Endothelial cell of umbilical vein (primary cell): ENCODE measurements at regions not wholly inside any gene's neighbourhood (a gene's known extent, or its start where the extent isn't known, plus 50 kb on each side); places are given as distances from the start of the nearest gene placed in this dataset.

ENCODE experiments used
- BruUV-seq: library from RNA; stranded (reverse); fragments of 400-500 nt; replicated peaks from 2 replicates; lab custom pipeline; 2021; lab: Mats Ljungman, UMichigan
- CTCF ChIA-PET: fragments of 300-600, 350-600 bp; sonication (Branson Sonifier 250); formaldehyde crosslinking; loops from one replicate; lab custom pipeline; 2021; ENCODE audit warnings: antibody characterized with exemption, inconsistent platforms; lab: Charles Lee
- POLR2A ChIA-PET: fragments of 300-600, 350-600 bp; sonication (Branson Sonifier 250); formaldehyde crosslinking; loops from one replicate; lab custom pipeline; 2021; ENCODE audit warnings: antibody characterized with exemption, inconsistent platforms; lab: Charles Lee
- DNase-seq: peaks from one replicate; pipeline ENCODE4 v3.0.0-alpha.2; 2011; ENCODE audit warnings: low read depth, low spot score
- FAIRE-seq: peaks from 2 replicates; lab custom pipeline; 2011; peaks lifted over from hg19 to GRCh38; lab: Jason Lieb, UNC
- H2AFZ ChIP-seq: 2 replicates; pipeline ENCODE4 v1.6.0; 2012; ENCODE audit warnings: low read depth, low read length, control low read depth, inconsistent platforms
- H3K27ac ChIP-seq: 2 replicates; pipeline ENCODE4 v1.5.1; 2011; ENCODE audit warnings: low read depth, mild to moderate bottlenecking, control low read depth, low read length, moderate library complexity; ENCODE audit not compliant: insufficient read depth
- H3K27me3 ChIP-seq, 2 experiments: 2 replicates each; pipeline versions ENCODE4 v1.6.0 to v1.6.1; 2011; ENCODE audit warnings: low read length in 2 of 2, mixed read lengths in 1 of 2; ENCODE audit not compliant: control insufficient read depth in 2 of 2, insufficient read depth in 2 of 2
- H3K36me3 ChIP-seq, 2 experiments: 2 replicates in 1 of 2; 3 replicates in 1 of 2; pipeline ENCODE4 v1.5.1; 2011; ENCODE audit warnings: low read length in 2 of 2, mild to moderate bottlenecking in 1 of 2, moderate library complexity in 1 of 2; ENCODE audit not compliant: control insufficient read depth in 2 of 2, insufficient read depth in 2 of 2; ENCODE audit errors: extremely low read depth in 1 of 2
- H3K4me1 ChIP-seq: 3 replicates; pipeline ENCODE4 v1.5.1; 2011; ENCODE audit warnings: mild to moderate bottlenecking, low read length; ENCODE audit not compliant: control insufficient read depth, insufficient read depth; ENCODE audit errors: extremely low read depth
- H3K4me2 ChIP-seq: 2 replicates; pipeline ENCODE4 v1.6.1; 2011; ENCODE audit warnings: low read length, control low read depth, mixed read lengths; ENCODE audit not compliant: insufficient read depth
- H3K4me3 ChIP-seq, 3 experiments: fragments of 200-600 bp in 1 of 3; sonication (generic), shearing (Covaris generic) in 1 of 3; replicated peaks in 1 of 3; 2 replicates each; pipeline ENCODE4 v1.5.1; 2011 to 2016; ENCODE audit warnings: control low read depth in 3 of 3, low read length in 3 of 3, mild to moderate bottlenecking in 2 of 3, inconsistent platforms in 1 of 3, low read depth in 1 of 3, moderate library complexity in 1 of 3; ENCODE audit not compliant: insufficient read depth in 1 of 3
- H3K79me2 ChIP-seq: 2 replicates; pipeline ENCODE4 v1.6.0; 2012; ENCODE audit warnings: low read length, inconsistent platforms; ENCODE audit not compliant: control insufficient read depth, insufficient read depth
- H3K9ac ChIP-seq: replicated peaks from 2 replicates; pipeline ENCODE3; 2011; ENCODE audit warnings: low read length, control low read depth; ENCODE audit not compliant: insufficient read depth; ENCODE audit errors: extremely low read depth
- H3K9me1 ChIP-seq: replicated peaks from 3 replicates; pipeline ENCODE4 v1.6.0; 2011; ENCODE audit warnings: mild to moderate bottlenecking, low read length; ENCODE audit not compliant: control insufficient read depth, insufficient read depth; ENCODE audit errors: extremely low read depth
- H3K9me3 ChIP-seq: replicated peaks from 2 replicates; pipeline ENCODE4 v1.5.1; 2012; ENCODE audit warnings: low read length, inconsistent platforms; ENCODE audit not compliant: control insufficient read depth, insufficient read depth
- H4K20me1 ChIP-seq: replicated peaks from 2 replicates; pipeline ENCODE3; 2011; ENCODE audit warnings: mild to moderate bottlenecking, low read length; ENCODE audit not compliant: control insufficient read depth, insufficient read depth; ENCODE audit errors: extremely low read depth
- CTCF ChIP-seq, 2 donors: IDR thresholded peaks; 1 replicate in 1 of 2; 2 replicates in 1 of 2; pipeline ENCODE4 v1.5.1; 2011; ENCODE audit warnings: low read length in 2 of 2, mild to moderate bottlenecking in 2 of 2, moderate library complexity in 2 of 2, control low read depth in 1 of 2, inconsistent platforms in 1 of 2, low read depth in 1 of 2; ENCODE audit not compliant: insufficient read depth in 1 of 2; ENCODE audit errors: extremely low read depth in 1 of 2
- EZH2 ChIP-seq: IDR thresholded peaks from 2 replicates; pipeline ENCODE4 v1.6.1; 2012; ENCODE audit warnings: borderline replicate concordance, low read depth, mild to moderate bottlenecking, moderate library complexity, low read length, inconsistent platforms; ENCODE audit not compliant: severe bottlenecking
- FOS ChIP-seq: IDR thresholded peaks from 2 replicates; pipeline ENCODE4 v1.6.1; 2011; ENCODE audit warnings: mild to moderate bottlenecking, low read length, moderate library complexity, borderline replicate concordance; ENCODE audit not compliant: insufficient read depth
- GATA2 ChIP-seq: IDR thresholded peaks from 2 replicates; pipeline ENCODE4 v1.7.0; 2011; ENCODE audit warnings: low read depth, mild to moderate bottlenecking, moderate library complexity, mixed read lengths, low read length; ENCODE audit not compliant: insufficient read length, insufficient read depth
- JUN ChIP-seq: IDR thresholded peaks from 2 replicates; pipeline ENCODE4 v1.6.1; 2011; ENCODE audit warnings: borderline replicate concordance, low read depth; ENCODE audit not compliant: insufficient read length, insufficient read depth
- MAX ChIP-seq: IDR thresholded peaks from 2 replicates; pipeline ENCODE4 v1.6.1; 2011; ENCODE audit not compliant: insufficient read depth, insufficient read length
- MYC ChIP-seq: IDR thresholded peaks from one replicate; pipeline ENCODE4 v1.6.1; 2011; ENCODE audit warnings: mild to moderate bottlenecking, low read depth, low read length
- POLR2A ChIP-seq: IDR thresholded peaks from 2 replicates; pipeline ENCODE4 v1.6.1; 2012; ENCODE audit warnings: low read depth, mild to moderate bottlenecking, control low read depth, low read length
- POLR2AphosphoS5 ChIP-seq: IDR thresholded peaks from 2 replicates; pipeline ENCODE4 v1.6.1; 2012; ENCODE audit warnings: low read depth, mild to moderate bottlenecking, control low read depth, low read length, moderate library complexity; ENCODE audit not compliant: insufficient read depth
- dilution Hi-C: fragments of 300-500 bp; cut with MboI; formaldehyde crosslinking; loops from one replicate; pipeline ENCODE4 v1.15.0; 2019; ENCODE audit warnings: low sequenced_read_pairs; ENCODE audit not compliant: extremely low pct_ligation_motif_present
- intact Hi-C: fragments of 100-400 bp; cut with micrococcal nuclease; formaldehyde crosslinking; loops from one replicate; pipeline ENCODE4 v1.10.0; 2022

GRCh38 chr14:22329371-22329770 is 259.7 kb downstream of the DAD1 start:
- Histone ChIP-seq H3K9ac (no peak overlapping the region), H2AFZ (no peak overlapping the region), H3K4me1 (peaks cover 6% of the 10 kb centered on the region), H4K20me1 (no peaks in the 10 kb centered on the region), H3K4me2 (no peak overlapping the region), H3K9me3 (no peaks in the 10 kb centered on the region), H3K27ac (no peak overlapping the region), H3K27me3 (peaks cover 0 to 8% of the 10 kb centered on the region in 2 experiments), H3K4me3 (no peak overlapping the region), H3K9me1 (no peaks in the 10 kb centered on the region), H3K79me2 (no peaks in the 10 kb centered on the region), H3K36me3 (no peaks in the 10 kb centered on the region)
- TF ChIP-seq EZH2 (no peak), FOS (no peak), MYC (no peak), JUN (no peak), POLR2AphosphoS5 (no peak), GATA2 (no peak), CTCF (IDR thresholded peaks at IDR 0.05; ENCODE audit: extremely low read depth in 1 of 2, insufficient read depth in 1 of 2, low read depth in 1 of 2, low read length in 2 of 2) (no peak), POLR2A (no peak), MAX (no peak)
- DNase-seq (no peak), FAIRE-seq (no peak)
- ChIA-PET CTCF (interaction anchor here (1.4 kb wide), 1 partner anchor 10 kb away, joined by 3 read pairs; no protein-coding TSS in a partner anchor), POLR2A (no interaction called here)
- dilution Hi-C loops, result no loop called here
- BruUV-seq, result no TSS peak
- intact Hi-C loops, result no loop called here
